ENCODE measurements at regions not wholly inside any gene's neighbourhood (a gene's known extent, or its start where the extent isn't known, plus 50 kb on each side); places are given as distances from the start of the nearest gene placed in this dataset.

- DNase-seq (ENCODE audit: extremely low spot score, unreplicated experiment), result no peak
- Mint-ChIP-seq H3K27ac (no peak overlapping the region), H3K4me3 (peak overlapping the region; percentile 24), H3K9me3 (no peaks in the 10 kb centered on the region), H3K36me3 (no peaks in the 10 kb centered on the region), H3K4me1 (ENCODE audit: unreplicated experiment) (peaks cover 5% of the 10 kb centered on the region), H3K27me3 (peaks cover 10% of the 10 kb centered on the region)
- no peak for TF ChIP-seq CTCF (conservative IDR thresholded peaks at IDR 0.05)
Measured at GRCh38 chr4:111849746-111850284, 295.4 kb upstream of the FAM241A start.

GRCh38 chr4:111854494-111855087 lies 290.7 kb upstream of the FAM241A start:
- Mint-ChIP-seq H3K9me3 (no peaks in the 10 kb centered on the region), H3K36me3 (no peaks in the 10 kb centered on the region), H3K27ac (no peak overlapping the region), H3K27me3 (peaks cover 10% of the 10 kb centered on the region), H3K4me1 (ENCODE audit: unreplicated experiment) (no peaks in the 10 kb centered on the region), H3K4me3 (no peak overlapping the region)
- TF ChIP-seq CTCF (conservative IDR thresholded peaks at IDR 0.05), result peak; percentile 87
- DNase-seq (ENCODE audit: extremely low spot score, unreplicated experiment), result no peak

GRCh38 chr4:111855308-111855707 lies 289.9 kb upstream of the FAM241A start:
- H3K9me3 Mint-ChIP-seq, result no peaks in the 10 kb centered on the region
- no peak overlapping the region for H3K4me3 Mint-ChIP-seq
- no peaks in the 10 kb centered on the region for H3K36me3 Mint-ChIP-seq
- H3K27me3 Mint-ChIP-seq, result peaks cover 8% of the 10 kb centered on the region
- no peak overlapping the region for H3K27ac Mint-ChIP-seq
- H3K4me1 Mint-ChIP-seq (ENCODE audit: unreplicated experiment), result no peaks in the 10 kb centered on the region
- no peak for DNase-seq (ENCODE audit: extremely low spot score, unreplicated experiment)
- no peak for TF ChIP-seq CTCF (conservative IDR thresholded peaks at IDR 0.05)

GRCh38 chr4:111864066-111864465 lies 281.2 kb upstream of the FAM241A start:
- no peak for TF ChIP-seq CTCF (conservative IDR thresholded peaks at IDR 0.05)
- Mint-ChIP-seq H3K4me1 (ENCODE audit: unreplicated experiment) (no peaks in the 10 kb centered on the region), H3K27me3 (peaks cover 9% of the 10 kb centered on the region)

GRCh38 chr4:111869339-111869738 lies 275.9 kb upstream of the FAM241A start:
- Mint-ChIP-seq H3K36me3 (no peaks in the 10 kb centered on the region), H3K4me1 (ENCODE audit: unreplicated experiment) (no peaks in the 10 kb centered on the region), H3K4me3 (no peak overlapping the region), H3K27me3 (no peaks in the 10 kb centered on the region), H3K9me3 (no peaks in the 10 kb centered on the region), H3K27ac (no peak overlapping the region)
- no peak for DNase-seq (ENCODE audit: extremely low spot score, unreplicated experiment)
- no peak for TF ChIP-seq CTCF (conservative IDR thresholded peaks at IDR 0.05)

More at GRCh38 chr4:111864066-111864465, 281.2 kb upstream of the FAM241A start:
- Mint-ChIP-seq H3K36me3 (no peaks in the 10 kb centered on the region), H3K27ac (no peak overlapping the region), H3K9me3 (no peaks in the 10 kb centered on the region), H3K4me3 (no peak overlapping the region)
- no peak for DNase-seq (ENCODE audit: extremely low spot score, unreplicated experiment)

Data from type B pancreatic cell (in vitro differentiated cells).